H9 (cell line): ENCODE measurements at regions not wholly inside any gene's neighbourhood (a gene's known extent, or its start where the extent isn't known, plus 50 kb on each side); places are given as distances from the start of the nearest gene placed in this dataset.

Experiments
- DNase-seq: peaks from one replicate; pipeline ENCODE4 v3.0.0-alpha.2; 2017
- H2AFZ ChIP-seq: one replicate; pipeline ENCODE4 v1.6.1; 2013; ENCODE audit warnings: mild to moderate bottlenecking, low read length, control low read depth, moderate library complexity
- H2AK5ac ChIP-seq: 2 replicates; pipeline ENCODE4 v1.6.1; 2013; ENCODE audit warnings: low read length, control low read depth, mixed read lengths; ENCODE audit not compliant: insufficient read length
- H2BK120ac ChIP-seq: one replicate; pipeline ENCODE4 v1.6.1; 2013; ENCODE audit warnings: low read depth, mild to moderate bottlenecking, low read length, control low read depth, inconsistent platforms; ENCODE audit not compliant: poor library complexity, severe bottlenecking
- H2BK12ac ChIP-seq: 2 replicates; pipeline ENCODE4 v1.6.1; 2013; ENCODE audit warnings: low read length, control low read depth, mixed read lengths, low read depth; ENCODE audit not compliant: insufficient read length
- H2BK15ac ChIP-seq: 2 replicates; pipeline ENCODE4 v1.6.1; 2013; ENCODE audit warnings: low read depth, low read length, control low read depth
- H2BK20ac ChIP-seq: one replicate; pipeline ENCODE4 v1.6.1; 2013; ENCODE audit warnings: low read depth, mild to moderate bottlenecking, low read length, control low read depth, inconsistent platforms; ENCODE audit not compliant: poor library complexity, severe bottlenecking
- H2BK5ac ChIP-seq: 2 replicates; pipeline ENCODE4 v1.6.1; 2013; ENCODE audit warnings: low read length, control low read depth, mixed read lengths; ENCODE audit not compliant: insufficient read length
- H3K14ac ChIP-seq: 2 replicates; pipeline ENCODE4 v1.6.1; 2013; ENCODE audit warnings: low read length, control low read depth; ENCODE audit not compliant: insufficient read depth
- H3K18ac ChIP-seq: 2 replicates; pipeline ENCODE4 v1.6.1; 2013; ENCODE audit warnings: low read depth, mild to moderate bottlenecking, mixed read lengths, low read length, control low read depth; ENCODE audit not compliant: insufficient read length
- H3K23ac ChIP-seq: 2 replicates; pipeline ENCODE4 v1.6.1; 2013; ENCODE audit warnings: low read length, control low read depth, mixed read lengths, low read depth; ENCODE audit not compliant: insufficient read length
- H3K23me2 ChIP-seq: 2 replicates; pipeline ENCODE4 v1.6.1; 2013; ENCODE audit warnings: low read depth, mild to moderate bottlenecking, mixed read lengths, low read length, control low read depth; ENCODE audit not compliant: insufficient read length, poor library complexity, severe bottlenecking
- H3K27ac ChIP-seq: 2 replicates; pipeline ENCODE4 v1.5.1; 2013; ENCODE audit warnings: low read length, control low read depth, mixed read lengths, low read depth; ENCODE audit not compliant: insufficient read length
- H3K27me3 ChIP-seq: 2 replicates; pipeline ENCODE4 v1.6.1; 2013; ENCODE audit warnings: low read length, control low read depth, inconsistent platforms; ENCODE audit not compliant: insufficient read depth
- H3K4ac ChIP-seq: 2 replicates; pipeline ENCODE4 v1.6.1; 2013; ENCODE audit warnings: low read depth, mild to moderate bottlenecking, control low read depth, inconsistent platforms, low read length, moderate library complexity
- H3K4me1 ChIP-seq: 2 replicates; pipeline ENCODE4 v1.6.1; 2013; ENCODE audit warnings: low read length, control low read depth, inconsistent platforms; ENCODE audit not compliant: insufficient read depth
- H3K4me2 ChIP-seq: 2 replicates; pipeline ENCODE4 v1.6.1; 2013; ENCODE audit warnings: low read length, control low read depth, mixed read lengths; ENCODE audit not compliant: insufficient read length, insufficient read depth
- H3K56ac ChIP-seq: 2 replicates; pipeline ENCODE4 v1.6.1; 2013; ENCODE audit warnings: low read depth, mild to moderate bottlenecking, mixed read lengths, low read length, control low read depth; ENCODE audit not compliant: insufficient read length
- H3K79me1 ChIP-seq: 2 replicates; pipeline ENCODE4 v1.6.1; 2013; ENCODE audit warnings: low read depth, mild to moderate bottlenecking, moderate library complexity, low read length, control low read depth, inconsistent platforms; ENCODE audit not compliant: insufficient read depth, poor library complexity, severe bottlenecking
- H3K79me2 ChIP-seq: 2 replicates; pipeline ENCODE4 v1.6.1; 2013; ENCODE audit warnings: low read length, control low read depth, inconsistent platforms; ENCODE audit not compliant: insufficient read depth
- H3K9ac ChIP-seq: 2 replicates; pipeline ENCODE4 v1.6.1; 2013; ENCODE audit warnings: low read length, control low read depth, mixed read lengths; ENCODE audit not compliant: insufficient read length; ENCODE audit errors: extremely low read depth
- H3K9me3 ChIP-seq: one replicate; pipeline ENCODE4 v1.6.1; 2013; ENCODE audit warnings: low read depth, low read length, inconsistent platforms; ENCODE audit not compliant: control insufficient read depth
- H3T11ph ChIP-seq: one replicate; pipeline ENCODE4 v1.6.1; 2013; ENCODE audit warnings: mild to moderate bottlenecking, low read length, control low read depth, inconsistent platforms
- H4K20me1 ChIP-seq: one replicate; pipeline ENCODE4 v1.6.1; 2013; ENCODE audit not compliant: control insufficient read depth, insufficient read length, insufficient read depth
- H4K5ac ChIP-seq: 2 replicates; pipeline ENCODE4 v1.6.1; 2013; ENCODE audit warnings: low read depth, mild to moderate bottlenecking, mixed read lengths, low read length, control low read depth; ENCODE audit not compliant: insufficient read length
- H4K8ac ChIP-seq: replicated peaks from 2 replicates; pipeline ENCODE4 v1.6.1; 2013; ENCODE audit warnings: low read length, control low read depth, mixed read lengths, low read depth; ENCODE audit not compliant: insufficient read length
- H4K91ac ChIP-seq: 2 replicates; pipeline ENCODE4 v1.6.1; 2013; ENCODE audit warnings: low read depth, mild to moderate bottlenecking, moderate library complexity, mixed read lengths, low read length, control low read depth; ENCODE audit not compliant: insufficient read length
- H3K27ac Mint-ChIP-seq, 3 experiments: 2 replicates in 2 of 3; 3 replicates in 1 of 3; pipeline ENCODE4 v1.8.0; 2020 to 2021; ENCODE audit warnings: mixed read lengths in 3 of 3, mild to moderate bottlenecking in 1 of 3, moderate library complexity in 1 of 3
- H3K27me3 Mint-ChIP-seq: 2 replicates; pipeline ENCODE4 v1.8.0; 2021; ENCODE audit warnings: low read depth, mild to moderate bottlenecking, moderate library complexity, mixed read lengths
- H3K36me3 Mint-ChIP-seq, 3 experiments: 2 replicates in 2 of 3; 3 replicates in 1 of 3; pipeline ENCODE4 v1.8.0; 2020 to 2021; ENCODE audit warnings: low read depth in 3 of 3, mixed read lengths in 3 of 3; ENCODE audit not compliant: insufficient read depth in 1 of 3
- H3K4me1 Mint-ChIP-seq, 2 experiments: 2 replicates each; pipeline ENCODE4 v1.8.0; 2020; ENCODE audit warnings: mixed read lengths in 2 of 2
- H3K4me3 Mint-ChIP-seq, 2 experiments: 2 replicates in 1 of 2; 3 replicates in 1 of 2; pipeline ENCODE4 v1.8.0; 2020 to 2021; ENCODE audit warnings: mild to moderate bottlenecking in 2 of 2, mixed read lengths in 2 of 2, moderate library complexity in 1 of 2
- H3K9me3 Mint-ChIP-seq, 2 experiments: 2 replicates in 1 of 2; 3 replicates in 1 of 2; pipeline ENCODE4 v1.8.0; 2020; ENCODE audit warnings: mild to moderate bottlenecking in 2 of 2, mixed read lengths in 2 of 2, moderate library complexity in 1 of 2
- WGBS: extraction: QIAGEN DNeasy Blood & Tissue Kit; methylation state at CpG from one replicate; pipeline ENCODE4 v1.1.7; 2013; ENCODE audit warnings: missing lambda C conversion rate, low lambda C conversion rate, mixed read lengths; ENCODE audit not compliant: insufficient read length; ENCODE audit errors: extremely low coverage; 5-methylcytosine and 5-hydroxymethylcytosine counted together
- TF ChIP-seq, protein P1 (sequence below): fragments of 200-600 bp; sonication (generic); conservative IDR thresholded peaks from 3 replicates; pipeline ENCODE4 v1.8.0; 2021; ENCODE audit warnings: antibody characterized with exemption, mild to moderate bottlenecking

DNA sequence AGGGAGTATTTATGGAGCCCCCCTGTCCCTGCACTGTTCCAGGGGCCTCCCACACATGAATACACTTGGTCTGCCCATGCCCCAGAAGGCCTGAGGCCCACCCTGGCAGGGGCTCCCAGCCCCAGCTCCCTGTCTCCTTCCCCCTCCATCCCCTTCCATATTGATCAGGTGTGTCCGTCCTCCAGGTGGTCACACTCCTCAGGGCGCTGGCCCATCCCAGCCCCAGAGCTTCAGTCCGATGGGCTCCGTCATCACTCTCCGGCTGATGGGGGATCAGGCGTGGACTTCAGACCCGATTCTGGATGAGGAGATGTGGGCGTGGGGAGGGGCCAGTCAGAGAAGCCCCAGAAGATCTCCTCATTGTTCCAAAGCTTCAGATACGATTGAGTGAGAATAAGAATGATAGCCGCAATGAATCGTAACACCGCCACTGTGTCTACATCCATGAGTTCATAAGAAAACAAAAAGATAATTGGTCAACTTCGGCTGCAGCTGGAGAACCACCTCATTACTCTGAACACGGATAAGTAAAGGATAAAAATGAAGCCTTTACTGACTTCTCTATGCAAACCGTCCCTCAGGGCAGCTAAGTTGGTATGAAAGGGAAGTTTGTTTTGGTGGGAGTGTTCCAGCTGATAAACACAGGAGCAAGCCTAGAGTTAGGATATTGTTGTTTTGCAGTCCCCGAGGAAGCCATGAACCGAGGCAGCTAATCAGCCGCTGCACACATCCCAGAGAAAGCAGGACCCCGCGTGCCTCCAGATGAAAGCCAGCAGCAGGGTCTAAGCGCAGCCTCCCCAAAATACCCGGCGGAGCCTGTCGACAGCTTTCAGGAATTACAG lies 279.5 kb downstream of the NDUFA10 start:
- H2BK20ac ChIP-seq: no peak overlapping the region
- no peaks in the 10 kb centered on the region for H3K23me2 ChIP-seq
- H3K9ac ChIP-seq: no peak overlapping the region
- H4K5ac ChIP-seq: no peak overlapping the region
- H3K9me3 ChIP-seq: no peaks in the 10 kb centered on the region
- no peak overlapping the region for H2AFZ ChIP-seq
- H3T11ph ChIP-seq: no peak overlapping the region
- H3K4ac ChIP-seq: no peak overlapping the region
- no peak overlapping the region for H3K56ac ChIP-seq
- H3K27ac Mint-ChIP-seq: peak overlapping the region in 1 of 3 experiments; percentile 13; a peak in 1 of 7 replicates
- no peak overlapping the region for H3K23ac ChIP-seq
- H3K36me3 Mint-ChIP-seq: no peaks in the 10 kb centered on the region
- no peak overlapping the region for H2AK5ac ChIP-seq
- no peak overlapping the region for H3K27ac ChIP-seq
- H3K4me1 Mint-ChIP-seq: peaks cover 4 to 5% of the 10 kb centered on the region in 2 experiments; a peak in 3 of 4 replicates
- no peak overlapping the region for H3K18ac ChIP-seq
- no peak overlapping the region for H3K4me3 Mint-ChIP-seq
- no peak overlapping the region for H4K91ac ChIP-seq
- H2BK5ac ChIP-seq: no peak overlapping the region
- H3K27me3 ChIP-seq: no peaks in the 10 kb centered on the region
- H3K79me1 ChIP-seq: no peaks in the 10 kb centered on the region
- TF ChIP-seq, protein P1, sequence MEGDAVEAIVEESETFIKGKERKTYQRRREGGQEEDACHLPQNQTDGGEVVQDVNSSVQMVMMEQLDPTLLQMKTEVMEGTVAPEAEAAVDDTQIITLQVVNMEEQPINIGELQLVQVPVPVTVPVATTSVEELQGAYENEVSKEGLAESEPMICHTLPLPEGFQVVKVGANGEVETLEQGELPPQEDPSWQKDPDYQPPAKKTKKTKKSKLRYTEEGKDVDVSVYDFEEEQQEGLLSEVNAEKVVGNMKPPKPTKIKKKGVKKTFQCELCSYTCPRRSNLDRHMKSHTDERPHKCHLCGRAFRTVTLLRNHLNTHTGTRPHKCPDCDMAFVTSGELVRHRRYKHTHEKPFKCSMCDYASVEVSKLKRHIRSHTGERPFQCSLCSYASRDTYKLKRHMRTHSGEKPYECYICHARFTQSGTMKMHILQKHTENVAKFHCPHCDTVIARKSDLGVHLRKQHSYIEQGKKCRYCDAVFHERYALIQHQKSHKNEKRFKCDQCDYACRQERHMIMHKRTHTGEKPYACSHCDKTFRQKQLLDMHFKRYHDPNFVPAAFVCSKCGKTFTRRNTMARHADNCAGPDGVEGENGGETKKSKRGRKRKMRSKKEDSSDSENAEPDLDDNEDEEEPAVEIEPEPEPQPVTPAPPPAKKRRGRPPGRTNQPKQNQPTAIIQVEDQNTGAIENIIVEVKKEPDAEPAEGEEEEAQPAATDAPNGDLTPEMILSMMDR: no peak
- peaks cover 6% of the 10 kb centered on the region; the same call in 1 of the 2 replicates for H3K27me3 Mint-ChIP-seq
- H2BK120ac ChIP-seq: no peak overlapping the region
- no peak overlapping the region for H2BK12ac ChIP-seq
- no peak overlapping the region for H3K4me2 ChIP-seq
- no peak overlapping the region for H4K8ac ChIP-seq
- H2BK15ac ChIP-seq: no peak overlapping the region
- H3K14ac ChIP-seq: no peak overlapping the region
- H3K4me1 ChIP-seq: no peaks in the 10 kb centered on the region
- no peaks in the 10 kb centered on the region for H4K20me1 ChIP-seq
- WGBS: no CpG with 5 or more reads among the region's 24 CpGs
- no peaks in the 10 kb centered on the region for H3K79me2 ChIP-seq
- no peak for DNase-seq
- H3K9me3 Mint-ChIP-seq: no peaks in the 10 kb centered on the region
